ENCODE measurements at regions not wholly inside any gene's neighbourhood (a gene's known extent, or its start where the extent isn't known, plus 50 kb on each side); places are given as distances from the start of the nearest gene placed in this dataset.
"Not testable (repeated sequence)": the region's sequence is repeated elsewhere in the genome, so short reads cannot be mapped to it uniquely, and the experiment has no call there.

GRCh38 chr1:206288453-206288852, 85.1 kb downstream of the SRGAP2 start:
- H3K9me3 Mint-ChIP-seq; H3K27ac Mint-ChIP-seq; H3K27me3 Mint-ChIP-seq; intact Hi-C loops (cut with micrococcal nuclease); H3K36me3 Mint-ChIP-seq (ENCODE audit: low read depth); DNase-seq; POLR2A ChIA-PET; CTCF ChIA-PET; H3K4me3 Mint-ChIP-seq: not testable (repeated sequence)
- ATAC-seq (ENCODE audit: low read depth) = peak; percentile 7
- H3K4me1 Mint-ChIP-seq = peaks cover 18% of the 10 kb centered on the region

GRCh38 chr1:206297145-206298031, 94.0 kb downstream of the SRGAP2 start:
- H3K36me3 Mint-ChIP-seq (ENCODE audit: low read depth); POLR2A ChIA-PET; H3K9me3 Mint-ChIP-seq; DNase-seq; H3K4me3 Mint-ChIP-seq; H3K27ac Mint-ChIP-seq; intact Hi-C loops (cut with micrococcal nuclease); H3K27me3 Mint-ChIP-seq; ATAC-seq (ENCODE audit: low read depth); CTCF ChIA-PET; H3K4me1 Mint-ChIP-seq: not testable (repeated sequence)

- intact Hi-C loops (cut with micrococcal nuclease); H3K27me3 Mint-ChIP-seq; CTCF ChIA-PET; ATAC-seq (ENCODE audit: low read depth); DNase-seq; H3K36me3 Mint-ChIP-seq (ENCODE audit: low read depth); H3K4me1 Mint-ChIP-seq; H3K4me3 Mint-ChIP-seq; H3K27ac Mint-ChIP-seq; H3K9me3 Mint-ChIP-seq; POLR2A ChIA-PET: not testable (repeated sequence)
Measured at GRCh38 chr1:206298032-206298392, 94.7 kb downstream of the SRGAP2 start.

GRCh38 chr1:206299181-206299791, 95.9 kb downstream of the SRGAP2 start:
- H3K4me1 Mint-ChIP-seq; H3K27ac Mint-ChIP-seq; H3K36me3 Mint-ChIP-seq (ENCODE audit: low read depth); CTCF ChIA-PET; H3K9me3 Mint-ChIP-seq; DNase-seq; H3K27me3 Mint-ChIP-seq; intact Hi-C loops (cut with micrococcal nuclease); POLR2A ChIA-PET; H3K4me3 Mint-ChIP-seq: not testable (repeated sequence)
- peak; percentile 60 for ATAC-seq (ENCODE audit: low read depth)

- CTCF ChIA-PET = not testable (repeated sequence)
Measured at GRCh38 chr1:206299942-206300341, 96.6 kb downstream of the SRGAP2 start.

GRCh38 chr1:206302056-206302455, 98.7 kb downstream of the SRGAP2 start:
- H3K27me3 Mint-ChIP-seq; CTCF ChIA-PET; POLR2A ChIA-PET; H3K4me1 Mint-ChIP-seq; intact Hi-C loops (cut with micrococcal nuclease); H3K36me3 Mint-ChIP-seq (ENCODE audit: low read depth); H3K27ac Mint-ChIP-seq; H3K9me3 Mint-ChIP-seq; H3K4me3 Mint-ChIP-seq; ATAC-seq (ENCODE audit: low read depth); DNase-seq: not testable (repeated sequence)

More at GRCh38 chr1:206299942-206300341, 96.6 kb downstream of the SRGAP2 start:
- H3K27ac Mint-ChIP-seq; H3K4me1 Mint-ChIP-seq; intact Hi-C loops (cut with micrococcal nuclease); H3K9me3 Mint-ChIP-seq; H3K27me3 Mint-ChIP-seq; ATAC-seq (ENCODE audit: low read depth); POLR2A ChIA-PET; H3K4me3 Mint-ChIP-seq; H3K36me3 Mint-ChIP-seq (ENCODE audit: low read depth); DNase-seq: not testable (repeated sequence)

GRCh38 chr1:206307442-206307841, 104.1 kb downstream of the SRGAP2 start:
- H3K4me1 Mint-ChIP-seq; intact Hi-C loops (cut with micrococcal nuclease); H3K9me3 Mint-ChIP-seq; POLR2A ChIA-PET; CTCF ChIA-PET; H3K27me3 Mint-ChIP-seq; H3K27ac Mint-ChIP-seq; DNase-seq; H3K36me3 Mint-ChIP-seq (ENCODE audit: low read depth); ATAC-seq (ENCODE audit: low read depth); H3K4me3 Mint-ChIP-seq: not testable (repeated sequence)

GRCh38 chr1:206310948-206311347, 107.6 kb downstream of the SRGAP2 start:
- H3K27me3 Mint-ChIP-seq; H3K4me3 Mint-ChIP-seq; CTCF ChIA-PET; intact Hi-C loops (cut with micrococcal nuclease); DNase-seq; H3K9me3 Mint-ChIP-seq; H3K36me3 Mint-ChIP-seq (ENCODE audit: low read depth); H3K27ac Mint-ChIP-seq; H3K4me1 Mint-ChIP-seq; ATAC-seq (ENCODE audit: low read depth); POLR2A ChIA-PET: not testable (repeated sequence)

- intact Hi-C loops (cut with micrococcal nuclease); H3K27ac Mint-ChIP-seq; H3K9me3 Mint-ChIP-seq; DNase-seq; H3K4me1 Mint-ChIP-seq; POLR2A ChIA-PET; ATAC-seq (ENCODE audit: low read depth); H3K4me3 Mint-ChIP-seq; CTCF ChIA-PET; H3K27me3 Mint-ChIP-seq; H3K36me3 Mint-ChIP-seq (ENCODE audit: low read depth): not testable (repeated sequence)
Measured at GRCh38 chr1:206311611-206312273, 108.4 kb downstream of the SRGAP2 start.

- H3K4me3 Mint-ChIP-seq; intact Hi-C loops (cut with micrococcal nuclease); H3K36me3 Mint-ChIP-seq (ENCODE audit: low read depth); H3K4me1 Mint-ChIP-seq; H3K9me3 Mint-ChIP-seq; CTCF ChIA-PET; POLR2A ChIA-PET; ATAC-seq (ENCODE audit: low read depth); H3K27ac Mint-ChIP-seq; H3K27me3 Mint-ChIP-seq; DNase-seq: not testable (repeated sequence)
Measured at GRCh38 chr1:206312274-206312665, 108.9 kb downstream of the SRGAP2 start.

- intact Hi-C loops (cut with micrococcal nuclease); H3K27me3 Mint-ChIP-seq; H3K36me3 Mint-ChIP-seq (ENCODE audit: low read depth); DNase-seq; H3K27ac Mint-ChIP-seq; H3K4me1 Mint-ChIP-seq; ATAC-seq (ENCODE audit: low read depth); H3K9me3 Mint-ChIP-seq; H3K4me3 Mint-ChIP-seq; POLR2A ChIA-PET; CTCF ChIA-PET: not testable (repeated sequence)
Measured at GRCh38 chr1:206314951-206315636, 111.8 kb downstream of the SRGAP2 start.

- H3K4me3 Mint-ChIP-seq; CTCF ChIA-PET; POLR2A ChIA-PET; DNase-seq; H3K36me3 Mint-ChIP-seq (ENCODE audit: low read depth); H3K9me3 Mint-ChIP-seq; intact Hi-C loops (cut with micrococcal nuclease); H3K27me3 Mint-ChIP-seq; H3K4me1 Mint-ChIP-seq; H3K27ac Mint-ChIP-seq; ATAC-seq (ENCODE audit: low read depth): not testable (repeated sequence)
Measured at GRCh38 chr1:206316901-206317300, 113.6 kb downstream of the SRGAP2 start.
